OCI-LY1 (cell line): ENCODE measurements at regions not wholly inside any gene's neighbourhood (a gene's known extent, or its start where the extent isn't known, plus 50 kb on each side); places are given as distances from the start of the nearest gene placed in this dataset.

Experiments used
- H2AFZ ChIP-seq: fragments of 200-600 bp; sonication (generic), shearing (Covaris generic); 2 replicates; pipeline ENCODE4 v1.6.0; 2014; ENCODE audit warnings: antibody characterized with exemption, mild to moderate bottlenecking, low read length
- H3F3A ChIP-seq: fragments of 200-600 bp; sonication (generic), shearing (Covaris generic); 2 replicates; pipeline ENCODE4 v1.6.0; 2014; ENCODE audit warnings: mild to moderate bottlenecking, antibody characterized with exemption, low read length, moderate library complexity; ENCODE audit not compliant: insufficient read depth
- H3K27ac ChIP-seq: fragments of 200-600 bp; sonication (generic); 2 replicates; pipeline ENCODE4 v1.5.1; 2014; ENCODE audit warnings: low read length, mixed run types, mild to moderate bottlenecking, low read depth; ENCODE audit not compliant: poor library complexity, severe bottlenecking
- H3K27me3 ChIP-seq: fragments of 200-600 bp; sonication (generic); 2 replicates; pipeline ENCODE4 v1.6.0; 2014; ENCODE audit warnings: antibody characterized with exemption, mild to moderate bottlenecking, low read length, moderate library complexity; ENCODE audit not compliant: insufficient read depth
- H3K36me3 ChIP-seq: fragments of 200-600 bp; sonication (generic); 2 replicates; pipeline ENCODE4 v1.6.1; 2014; ENCODE audit warnings: mild to moderate bottlenecking, antibody characterized with exemption, low read length, moderate library complexity, mixed read lengths; ENCODE audit not compliant: insufficient read depth
- H3K4me1 ChIP-seq: fragments of 200-600 bp; sonication (generic); 2 replicates; pipeline ENCODE4 v1.5.1; 2014; ENCODE audit warnings: mild to moderate bottlenecking, low read length, moderate library complexity; ENCODE audit not compliant: insufficient read depth, severe bottlenecking
- H3K4me2 ChIP-seq: fragments of 200-600 bp; sonication (generic), shearing (Covaris generic); 2 replicates; pipeline ENCODE4 v1.6.1; 2014; ENCODE audit warnings: low read length
- H3K4me3 ChIP-seq: fragments of 200-600 bp; sonication (generic); 2 replicates; pipeline ENCODE4 v1.5.1; 2014; ENCODE audit warnings: low read length, low read depth, mild to moderate bottlenecking, mixed read lengths; ENCODE audit not compliant: poor library complexity, severe bottlenecking
- H3K79me2 ChIP-seq: fragments of 200-600 bp; shearing (Covaris generic); 2 replicates; pipeline ENCODE4 v1.6.1; 2016; ENCODE audit warnings: mixed run types, low read length, mixed read lengths; ENCODE audit not compliant: insufficient read depth
- H3K9ac ChIP-seq: fragments of 200-600 bp; sonication (generic), shearing (Covaris generic); 2 replicates; pipeline ENCODE4 v1.6.1; 2014; ENCODE audit warnings: mild to moderate bottlenecking, low read length, mixed read lengths
- H3K9me2 ChIP-seq: fragments of 200-600 bp; sonication (generic), shearing (Covaris generic); 2 replicates; pipeline ENCODE4 v1.6.1; 2014; ENCODE audit warnings: low read depth, mild to moderate bottlenecking, low read length, mixed read lengths
- H3K9me3 ChIP-seq: fragments of 200-600 bp; shearing (Covaris generic); 2 replicates; pipeline ENCODE4 v1.6.1; 2014; ENCODE audit warnings: low read length, mixed read lengths
- H4K20me1 ChIP-seq: fragments of 200-600 bp; sonication (generic), shearing (Covaris generic); 2 replicates; pipeline ENCODE4 v1.6.0; 2016; ENCODE audit warnings: mild to moderate bottlenecking, low read length; ENCODE audit not compliant: insufficient read depth
- EZH2 ChIP-seq: fragments of 200-600 bp; sonication (generic), shearing (Covaris generic); IDR thresholded peaks from 2 replicates; pipeline ENCODE4 v1.8.0; 2017; ENCODE audit warnings: borderline replicate concordance, mixed run types, mild to moderate bottlenecking, antibody characterized with exemption, low read length, moderate library complexity, mixed read lengths
- TF ChIP-seq, protein P1 (sequence below): fragments of 200-600 bp; sonication (generic), shearing (Covaris generic); IDR thresholded peaks from 2 replicates; pipeline ENCODE4 v1.5.1; 2017; ENCODE audit warnings: mild to moderate bottlenecking, antibody characterized with exemption, low read length, moderate library complexity, mixed read lengths

DNA sequence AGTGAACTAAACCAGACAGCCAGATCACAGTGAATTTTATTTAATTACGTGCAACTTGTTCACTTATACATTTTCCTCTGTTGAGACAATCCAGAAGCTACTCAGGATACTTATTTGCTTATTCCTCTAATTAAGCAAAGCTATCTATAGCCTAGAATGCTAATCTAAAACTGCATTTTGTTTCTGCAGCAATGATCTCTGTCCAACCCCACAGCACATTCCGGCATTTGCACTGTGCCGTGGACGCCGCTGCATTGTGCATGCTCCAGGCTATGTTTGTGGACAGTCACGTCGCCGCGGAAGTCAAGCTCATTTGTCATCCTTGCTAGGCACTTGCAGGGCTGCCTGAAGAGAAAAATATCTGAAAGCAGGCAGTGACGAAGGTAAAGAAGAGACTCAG lies 406.9 kb downstream of the RFC3 start:
- Histone ChIP-seq H3K27me3 (no peaks in the 10 kb centered on the region), H3K9me3 (no peaks in the 10 kb centered on the region), H3K4me1 (no peaks in the 10 kb centered on the region), H3K36me3 (no peaks in the 10 kb centered on the region), H3K27ac (no peak overlapping the region), H3K9ac (no peak overlapping the region), H2AFZ (no peak overlapping the region), H4K20me1 (no peaks in the 10 kb centered on the region), H3K79me2 (no peaks in the 10 kb centered on the region), H3K4me2 (no peak overlapping the region), H3K4me3 (no peak overlapping the region), H3F3A (no peaks in the 10 kb centered on the region), H3K9me2 (no peaks in the 10 kb centered on the region)
- TF ChIP-seq, protein P1, sequence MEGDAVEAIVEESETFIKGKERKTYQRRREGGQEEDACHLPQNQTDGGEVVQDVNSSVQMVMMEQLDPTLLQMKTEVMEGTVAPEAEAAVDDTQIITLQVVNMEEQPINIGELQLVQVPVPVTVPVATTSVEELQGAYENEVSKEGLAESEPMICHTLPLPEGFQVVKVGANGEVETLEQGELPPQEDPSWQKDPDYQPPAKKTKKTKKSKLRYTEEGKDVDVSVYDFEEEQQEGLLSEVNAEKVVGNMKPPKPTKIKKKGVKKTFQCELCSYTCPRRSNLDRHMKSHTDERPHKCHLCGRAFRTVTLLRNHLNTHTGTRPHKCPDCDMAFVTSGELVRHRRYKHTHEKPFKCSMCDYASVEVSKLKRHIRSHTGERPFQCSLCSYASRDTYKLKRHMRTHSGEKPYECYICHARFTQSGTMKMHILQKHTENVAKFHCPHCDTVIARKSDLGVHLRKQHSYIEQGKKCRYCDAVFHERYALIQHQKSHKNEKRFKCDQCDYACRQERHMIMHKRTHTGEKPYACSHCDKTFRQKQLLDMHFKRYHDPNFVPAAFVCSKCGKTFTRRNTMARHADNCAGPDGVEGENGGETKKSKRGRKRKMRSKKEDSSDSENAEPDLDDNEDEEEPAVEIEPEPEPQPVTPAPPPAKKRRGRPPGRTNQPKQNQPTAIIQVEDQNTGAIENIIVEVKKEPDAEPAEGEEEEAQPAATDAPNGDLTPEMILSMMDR, result no peak
- TF ChIP-seq EZH2, result no peak

DNA sequence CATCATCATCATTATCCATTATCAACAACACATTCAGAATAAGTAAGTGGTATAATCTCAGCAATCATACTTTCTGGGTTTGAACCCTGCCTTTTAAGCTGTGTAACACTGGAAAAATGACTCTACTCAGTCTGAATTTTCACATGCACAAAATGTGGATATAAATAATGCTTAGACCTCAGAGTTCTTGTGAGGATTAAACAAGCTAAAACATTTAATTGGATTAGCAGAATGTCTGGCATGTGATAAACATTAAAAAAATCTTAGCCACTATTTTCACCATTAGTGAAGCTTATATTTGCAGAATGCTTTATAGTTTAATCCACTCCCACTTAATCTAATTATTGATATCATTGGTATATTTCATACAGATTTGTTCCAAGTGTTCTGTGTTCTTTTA lies 412.3 kb downstream of the RFC3 start:
- H3K79me2 ChIP-seq, result no peaks in the 10 kb centered on the region
- H3F3A ChIP-seq, result no peaks in the 10 kb centered on the region
- H3K4me2 ChIP-seq, result no peak overlapping the region
- H3K9me2 ChIP-seq, result no peaks in the 10 kb centered on the region
- no peaks in the 10 kb centered on the region for H4K20me1 ChIP-seq
- no peak for TF ChIP-seq EZH2
- TF ChIP-seq, protein P1, result no peak
- no peak overlapping the region for H3K27ac ChIP-seq
- no peaks in the 10 kb centered on the region for H3K27me3 ChIP-seq
- H3K4me1 ChIP-seq, result no peaks in the 10 kb centered on the region
- no peaks in the 10 kb centered on the region for H3K36me3 ChIP-seq
- no peak overlapping the region for H3K4me3 ChIP-seq
- no peak overlapping the region for H3K9ac ChIP-seq
- no peak overlapping the region for H2AFZ ChIP-seq
- no peaks in the 10 kb centered on the region for H3K9me3 ChIP-seq

DNA sequence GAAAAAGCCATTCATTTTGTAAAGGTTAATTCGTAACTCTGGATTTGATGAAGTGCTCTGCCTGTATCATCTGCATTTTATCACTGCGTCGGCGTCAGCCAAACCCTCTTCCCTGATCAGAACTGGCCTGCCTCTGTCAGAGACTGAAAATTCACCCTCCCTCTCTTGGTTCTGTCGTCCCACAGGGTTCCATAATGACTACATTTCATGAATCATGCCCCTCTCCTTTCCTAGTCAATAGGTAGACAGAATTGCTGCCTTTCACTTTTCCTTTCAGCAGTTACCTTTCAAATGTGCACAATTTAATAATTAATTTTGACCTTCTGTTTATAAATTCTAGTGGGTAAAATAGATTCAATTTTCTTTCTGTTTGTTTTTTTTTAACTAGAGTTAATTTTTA lies 423.4 kb downstream of the RFC3 start:
- Histone ChIP-seq H4K20me1 (no peaks in the 10 kb centered on the region), H3K9ac (no peak overlapping the region), H3K79me2 (no peaks in the 10 kb centered on the region), H3F3A (no peaks in the 10 kb centered on the region), H3K4me3 (no peak overlapping the region), H3K27me3 (no peaks in the 10 kb centered on the region), H3K9me3 (no peaks in the 10 kb centered on the region), H3K4me1 (no peaks in the 10 kb centered on the region), H3K4me2 (no peak overlapping the region), H3K36me3 (no peaks in the 10 kb centered on the region), H3K27ac (no peak overlapping the region), H3K9me2 (no peaks in the 10 kb centered on the region), H2AFZ (no peak overlapping the region)
- TF ChIP-seq, protein P1, result no peak
- no peak for TF ChIP-seq EZH2
